Right lobe of liver (tissue), 4 donors: ENCODE measurements at regions not wholly inside any gene's neighbourhood (a gene's known extent, or its start where the extent isn't known, plus 50 kb on each side); places are given as distances from the start of the nearest gene placed in this dataset.

ENCODE experiments used
- CTCF ChIP-seq, 4 donors: fragments of 200-600 bp in 3 of 4; fragments of 450-650 bp in 1 of 4; IDR thresholded peaks; one replicate each; pipeline versions ENCODE4 v1.5.1 to v1.8.0; 2016 to 2022; ENCODE audit warnings: antibody characterized with exemption in 4 of 4, mild to moderate bottlenecking in 2 of 4
- POLR2A ChIP-seq: fragments of 450-650 bp; IDR thresholded peaks from one replicate; pipeline ENCODE4 v1.6.1; 2017; ENCODE audit warnings: antibody characterized with exemption, mild to moderate bottlenecking
- donor health status: DM: no; HTN: no; CAD: no.
- donor health status: DM: no; HTN: no; CAD: no.
- donor health status: DM: no; HTN: yes; CAD: no.

GRCh38 chr2:18001671-18002070 lies 123.2 kb downstream of the KCNS3 start:
- TF ChIP-seq CTCF (IDR thresholded peaks at IDR 0.05) (no peak), POLR2A (no peak)
